ENCODE measurements at regions not wholly inside any gene's neighbourhood (a gene's known extent, or its start where the extent isn't known, plus 50 kb on each side); places are given as distances from the start of the nearest gene placed in this dataset.

DNA sequence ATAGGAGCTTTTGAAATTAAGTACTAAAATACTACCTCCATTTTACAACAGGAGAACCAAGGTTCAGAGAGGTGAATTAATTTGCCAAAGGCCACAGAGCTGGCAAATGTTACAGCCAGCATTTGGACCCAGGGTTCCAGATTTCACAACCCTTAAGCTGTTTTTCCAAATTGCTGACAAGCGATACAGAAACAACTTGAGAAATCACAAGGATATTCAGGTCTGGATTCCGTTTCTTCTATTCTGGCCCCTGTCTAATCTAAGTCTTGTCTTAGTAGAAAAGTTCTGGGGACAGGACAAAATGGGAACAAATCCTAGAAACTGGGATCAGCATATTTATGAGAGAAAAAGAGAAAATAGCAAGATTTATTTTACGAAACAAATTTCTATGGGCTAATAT, 103.1 kb upstream of the PRLR start:
- TF ChIP-seq POLR2A (IDR thresholded peaks at IDR 0.05) (no peak), CTCF (IDR thresholded peaks at IDR 0.05) (no peak), POLR2AphosphoS5 (IDR thresholded peaks at IDR 0.05) (no peak)

Measured in suprapubic skin (tissue), 4 donors.